ENCODE measurements at regions not wholly inside any gene's neighbourhood (a gene's known extent, or its start where the extent isn't known, plus 50 kb on each side); places are given as distances from the start of the nearest gene placed in this dataset.

DNA sequence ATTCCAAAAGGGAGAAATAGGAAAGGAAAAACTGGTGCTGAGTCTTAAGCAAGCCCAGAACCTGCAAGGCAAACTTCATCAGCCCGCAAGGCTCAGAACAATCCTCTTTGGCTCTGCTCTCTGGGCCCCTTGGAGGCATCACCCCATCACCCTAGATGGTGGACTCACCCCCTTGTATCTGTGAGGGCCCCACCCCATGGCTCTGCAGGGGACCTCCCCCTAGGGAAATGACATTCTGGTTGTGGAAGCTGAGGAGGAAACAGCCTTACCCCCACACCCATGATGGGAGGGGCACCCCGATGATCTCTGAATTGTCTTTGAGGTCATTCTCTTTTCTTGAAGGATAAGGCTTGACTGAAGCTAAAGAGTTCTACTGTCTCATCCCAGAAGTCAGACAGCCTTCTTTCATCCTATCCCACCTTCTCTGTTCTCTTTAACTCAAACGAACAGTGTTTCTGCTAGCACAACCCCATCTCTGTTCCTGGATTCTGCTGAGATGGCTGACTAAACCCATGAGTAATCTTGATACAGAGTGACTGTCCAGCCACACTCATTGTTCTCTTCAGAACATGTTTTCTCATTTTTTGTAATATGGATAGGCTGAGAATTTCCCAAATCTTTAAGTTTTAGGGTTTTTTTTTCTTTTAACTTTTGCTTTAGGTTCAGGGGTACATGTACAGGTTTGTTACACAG lies 492.1 kb upstream of the MYT1L start:
- FAIRE-seq: no peak

DNA sequence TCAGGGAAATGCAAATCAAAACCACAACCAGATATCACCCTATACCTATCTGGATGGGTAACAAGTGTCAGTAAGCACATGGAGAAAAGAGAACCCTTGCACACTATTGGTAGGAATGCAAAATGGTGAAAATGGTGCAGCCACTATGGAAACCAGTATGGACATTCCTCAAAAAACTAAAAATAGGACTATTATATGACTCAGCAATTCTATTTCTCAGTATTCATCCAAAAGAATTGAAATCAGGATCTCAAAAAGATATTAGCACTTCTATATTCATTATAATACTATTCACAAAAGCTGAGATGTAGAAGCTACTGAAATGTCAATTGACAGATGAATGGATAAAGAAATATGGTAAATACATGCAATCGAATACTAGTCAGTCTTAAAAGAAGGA lies 491.1 kb upstream of the MYT1L start:
- no peak for FAIRE-seq

DNA sequence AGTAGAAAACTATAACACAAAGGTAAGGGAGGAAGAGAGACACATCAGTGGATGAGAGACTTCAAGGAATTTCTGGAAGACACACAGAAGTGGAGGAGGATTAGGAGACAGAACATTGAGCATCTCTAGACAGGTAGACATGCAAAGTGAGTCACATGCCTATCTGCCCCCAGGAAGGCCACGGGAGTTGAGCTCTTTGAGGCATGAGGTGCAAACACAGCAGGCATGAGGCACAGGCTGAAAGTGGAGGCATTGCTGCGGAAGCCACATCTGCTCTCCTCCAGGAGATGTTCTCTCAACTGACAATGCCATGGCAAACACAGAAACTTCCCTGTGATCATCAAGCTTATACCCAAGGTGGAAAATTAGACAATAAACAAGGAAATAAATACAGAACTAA lies 481.6 kb upstream of the MYT1L start:
- no peak for FAIRE-seq

DNA sequence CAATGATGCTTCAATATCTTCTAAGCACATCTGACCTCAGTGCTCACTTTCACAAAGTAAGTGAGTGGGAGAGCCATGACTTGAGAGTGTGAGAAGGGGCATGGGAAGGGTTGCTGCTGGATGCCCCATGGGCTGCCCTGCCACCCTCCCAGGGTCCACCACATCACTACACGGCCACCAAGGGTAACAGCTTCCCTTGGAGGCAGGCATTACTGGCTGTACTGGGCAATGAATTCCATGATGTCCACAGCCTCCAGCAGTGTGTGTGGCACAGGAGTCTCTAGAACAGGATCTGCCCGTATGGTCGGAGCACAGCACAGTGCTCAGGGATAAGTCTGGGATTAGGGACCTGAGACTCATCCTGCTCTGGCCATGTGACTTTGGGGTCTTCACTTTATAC lies 481.0 kb upstream of the MYT1L start:
- no peak for FAIRE-seq

DNA sequence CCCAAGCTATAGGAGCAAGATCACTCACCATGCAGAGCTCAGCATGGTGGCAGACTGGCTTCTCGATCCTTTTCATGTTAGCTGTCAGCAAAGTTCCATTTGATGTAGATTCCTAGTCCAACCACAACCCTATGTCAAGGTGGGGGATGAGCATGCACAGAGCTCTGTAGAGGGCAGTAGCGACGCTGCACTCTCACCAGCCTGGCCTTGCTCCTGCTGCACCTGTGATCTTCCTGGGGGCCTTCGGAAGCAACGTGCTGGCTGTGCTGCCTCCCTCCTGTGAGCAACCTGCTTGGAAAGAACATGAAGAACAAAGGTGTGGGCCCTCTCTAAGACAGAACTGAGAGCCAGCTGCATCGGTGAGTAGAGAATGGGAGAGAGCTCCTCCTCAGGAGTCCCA lies 479.4 kb upstream of the MYT1L start:
- FAIRE-seq: no peak

DNA sequence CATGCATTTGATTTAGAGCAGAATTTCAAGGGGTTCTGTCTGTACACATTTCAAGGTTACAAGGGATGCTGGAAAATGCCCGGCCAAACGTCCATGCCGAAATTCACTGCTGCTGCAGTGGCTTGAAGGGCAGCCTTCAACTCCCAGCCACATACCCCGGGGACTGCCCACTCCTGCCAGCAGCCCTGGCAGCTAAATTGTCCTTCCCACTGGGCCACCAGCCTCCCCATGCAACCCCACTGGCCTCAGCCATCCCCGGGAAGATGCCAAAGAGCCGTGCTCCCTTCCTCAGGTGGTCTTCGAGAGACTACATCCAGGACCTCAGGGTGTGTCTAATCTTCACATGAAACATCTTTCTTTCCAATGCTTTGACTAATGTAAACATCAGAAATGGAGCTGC lies 478.7 kb upstream of the MYT1L start:
- no peak for FAIRE-seq

DNA sequence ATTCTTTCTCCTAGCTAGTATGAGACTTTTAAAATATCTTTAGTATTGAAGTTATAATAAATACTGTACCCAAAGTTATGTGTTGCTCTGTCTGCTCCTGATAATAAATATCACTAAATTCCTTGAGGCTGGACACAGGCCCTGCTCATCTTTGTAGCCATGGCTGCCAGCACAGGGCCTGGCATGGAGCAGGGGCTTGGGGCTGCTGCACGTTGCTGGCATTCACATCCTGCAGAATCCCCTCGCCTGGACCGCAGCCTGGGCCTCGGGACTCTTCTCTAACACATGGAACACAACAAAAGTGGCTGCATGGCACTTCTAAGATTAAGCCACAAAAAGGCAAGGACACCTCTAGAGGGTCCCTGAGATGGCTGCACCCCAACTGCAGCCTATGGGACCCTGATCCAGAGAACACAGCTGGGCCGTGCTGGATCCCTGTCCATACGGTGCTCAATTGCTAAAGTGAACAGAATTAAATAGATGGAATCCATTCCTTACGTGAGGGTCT lies 477.5 kb upstream of the MYT1L start:
- no peak for FAIRE-seq

DNA sequence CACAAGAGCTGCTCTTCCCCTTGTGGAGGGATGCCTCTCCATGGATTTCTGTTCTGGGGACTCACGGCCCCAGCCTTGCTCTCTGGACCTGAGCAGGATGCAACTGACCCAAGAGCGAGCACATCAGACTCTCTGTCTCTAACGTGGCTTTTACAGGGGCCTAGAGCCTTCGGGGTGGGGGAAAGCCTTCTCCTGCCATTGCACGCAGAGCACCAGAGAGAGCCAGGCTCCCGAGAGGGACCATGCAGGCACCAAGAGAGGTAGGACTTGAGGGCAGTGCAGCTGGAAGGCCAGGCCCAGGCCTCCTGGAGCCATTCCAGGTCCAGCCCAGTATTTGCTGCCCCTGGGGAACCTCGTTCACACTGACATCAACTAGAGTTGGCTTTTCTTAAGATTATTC lies 475.6 kb upstream of the MYT1L start:
- FAIRE-seq: no peak

DNA sequence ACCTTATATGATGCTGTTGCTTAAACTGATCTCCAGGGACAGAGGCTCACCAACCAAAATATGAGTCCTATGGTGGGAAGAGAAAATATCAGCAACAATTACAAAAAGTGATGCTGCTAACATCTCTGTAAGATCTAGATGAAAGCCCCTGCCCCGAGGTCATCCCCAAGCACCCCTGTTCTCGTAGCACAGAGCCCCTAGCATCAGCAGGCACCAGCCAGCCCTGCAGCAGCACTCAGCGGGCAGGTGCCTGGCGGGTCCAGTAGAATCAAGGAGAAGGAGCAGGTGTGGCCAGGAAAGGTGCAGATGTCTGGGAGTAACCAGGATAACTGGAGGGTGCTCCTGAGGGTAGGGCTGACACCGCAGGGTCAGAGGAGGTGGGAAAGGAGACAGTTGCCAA lies 474.2 kb upstream of the MYT1L start:
- no peak for FAIRE-seq

DNA sequence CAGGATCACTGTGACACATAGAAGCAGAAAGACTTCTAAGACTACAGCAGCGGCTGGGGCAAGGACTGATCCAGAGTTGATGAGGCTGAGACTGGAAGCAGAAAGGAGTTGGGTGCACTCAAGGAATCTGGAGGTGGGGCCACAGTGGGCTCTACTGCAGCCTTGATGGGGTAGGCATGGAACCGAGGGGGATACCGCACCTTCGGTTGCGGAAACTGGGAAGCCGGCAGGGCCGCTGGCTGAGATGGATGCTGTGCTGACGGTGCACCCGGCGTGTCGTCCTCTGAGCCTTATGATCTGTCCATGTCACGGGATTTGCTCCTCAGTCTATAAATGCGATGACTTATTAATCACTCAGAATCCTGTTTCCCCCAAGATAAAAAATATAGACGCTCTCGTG lies 473.5 kb upstream of the MYT1L start:
- no peak for FAIRE-seq

DNA sequence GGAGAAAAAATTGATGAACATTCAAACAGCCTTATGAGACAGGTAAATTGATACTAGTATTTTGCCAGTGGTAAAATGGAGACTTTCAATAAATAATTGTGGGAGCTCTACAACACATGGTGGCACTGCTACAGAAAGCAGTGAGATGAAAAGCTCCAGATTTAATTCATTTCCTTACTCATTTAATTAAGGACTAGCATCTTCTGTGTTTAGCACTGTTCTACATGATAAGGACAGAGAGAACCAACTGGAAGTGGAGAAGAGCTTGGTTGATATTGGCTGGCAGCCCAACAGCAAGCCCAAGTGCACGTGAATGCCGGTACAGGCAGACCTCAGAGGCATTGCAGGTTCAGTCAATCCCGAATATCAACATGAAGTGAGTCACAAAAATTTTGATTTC lies 470.4 kb upstream of the MYT1L start:
- no peak for FAIRE-seq

DNA sequence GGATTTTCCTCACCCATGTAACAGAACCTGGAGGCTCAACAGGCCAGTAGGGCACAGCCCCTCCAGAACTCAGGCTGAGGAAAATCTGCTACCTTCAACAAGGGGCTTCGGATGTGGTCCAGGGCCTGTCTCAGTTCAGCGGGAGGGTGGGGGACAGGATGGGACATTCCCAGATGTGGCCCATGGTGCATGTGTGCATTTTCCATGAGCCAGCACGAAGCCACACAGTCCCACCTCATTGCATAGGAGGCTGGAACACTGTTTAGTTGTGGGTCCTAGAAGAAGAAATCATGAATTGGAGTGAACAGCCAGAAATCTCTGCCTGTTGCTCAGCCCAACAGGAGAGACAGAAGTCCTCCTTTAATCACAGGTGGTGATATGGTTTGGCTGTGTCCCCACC lies 469.6 kb upstream of the MYT1L start:
- FAIRE-seq: no peak

DNA sequence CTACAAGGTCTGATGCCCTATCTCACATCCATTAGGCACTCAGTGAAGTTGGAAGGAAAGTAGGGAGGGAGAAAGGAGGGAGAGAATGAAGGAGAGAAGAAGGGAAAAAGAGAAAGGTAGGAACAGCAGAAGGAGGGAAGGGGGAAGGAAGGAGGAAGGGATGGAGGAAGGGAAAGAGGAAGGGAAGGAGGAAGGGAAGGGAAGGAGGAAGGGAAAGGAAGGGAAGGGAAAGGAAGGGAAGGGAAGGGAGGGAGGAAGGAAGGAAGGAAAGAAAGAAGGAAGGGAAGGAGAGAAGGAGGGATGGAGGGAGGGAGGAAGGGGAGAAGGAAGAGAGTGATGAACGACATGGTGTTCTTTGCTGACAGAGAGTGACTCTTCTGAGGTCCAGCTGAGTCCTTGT lies 468.9 kb upstream of the MYT1L start:
- FAIRE-seq: no peak

DNA sequence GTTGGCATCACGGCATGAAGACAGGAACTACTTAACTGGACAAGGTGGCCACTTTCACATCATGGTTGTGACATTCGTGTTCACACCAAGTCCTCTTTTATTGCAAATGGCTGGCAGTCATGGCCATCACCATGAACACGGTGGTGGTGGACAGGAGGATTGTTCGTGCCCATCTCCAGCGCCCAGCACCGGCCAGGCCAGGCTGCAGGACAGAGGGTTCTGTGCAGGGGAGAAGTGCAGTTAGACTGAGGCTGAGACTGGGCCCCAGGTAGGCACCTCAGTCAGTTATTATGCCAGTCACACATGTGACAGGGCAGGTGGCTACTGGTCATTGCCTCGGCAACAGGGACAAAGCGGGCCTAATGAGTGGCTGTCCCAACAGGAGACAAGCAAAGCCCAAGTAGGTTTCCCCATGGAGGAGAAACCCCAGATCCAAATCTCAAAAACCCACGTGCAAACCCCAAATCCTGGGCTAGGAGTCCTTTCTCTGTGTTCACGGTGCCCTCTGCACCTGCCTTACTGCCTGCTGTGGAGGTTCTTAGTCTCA lies 468.1 kb upstream of the MYT1L start:
- no peak for FAIRE-seq

DNA sequence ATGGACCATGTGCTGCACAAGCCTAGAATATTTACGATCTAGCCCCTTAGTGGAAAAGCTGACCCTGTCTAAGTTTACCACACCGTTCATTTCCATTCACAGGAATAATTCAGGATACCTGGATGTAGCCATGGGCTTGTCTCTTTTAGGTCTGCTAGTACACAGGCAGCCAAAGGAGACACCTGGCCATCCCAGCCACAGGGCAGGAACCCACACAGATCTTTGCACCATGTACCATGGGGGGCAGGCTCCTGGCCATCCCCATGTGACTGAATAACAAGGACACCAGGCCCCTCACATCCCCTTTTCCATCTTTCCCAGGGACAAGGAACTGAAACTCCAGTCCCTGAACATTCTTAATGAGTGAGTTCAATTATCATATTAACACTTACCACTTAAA lies 467.3 kb upstream of the MYT1L start:
- no peak for FAIRE-seq

DNA sequence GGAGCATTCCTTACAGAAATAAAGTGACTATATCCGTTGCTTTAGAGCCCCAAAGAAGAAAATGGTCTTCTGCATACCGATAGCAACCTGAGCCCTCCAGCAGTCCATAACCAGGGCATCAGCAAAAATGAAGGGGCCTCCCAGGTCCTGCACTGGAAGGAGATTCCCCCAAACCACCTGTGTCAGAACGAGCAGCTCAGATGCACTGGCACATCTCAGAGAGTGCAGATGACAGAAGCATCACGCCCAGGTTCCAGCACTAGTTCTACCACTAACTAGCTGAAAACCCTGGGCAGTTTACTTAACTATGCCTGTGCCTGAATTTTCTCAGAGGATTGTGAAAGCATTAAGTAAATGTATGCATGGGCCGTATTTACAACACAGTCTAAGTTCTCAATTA lies 466.7 kb upstream of the MYT1L start:
- no peak for FAIRE-seq

DNA sequence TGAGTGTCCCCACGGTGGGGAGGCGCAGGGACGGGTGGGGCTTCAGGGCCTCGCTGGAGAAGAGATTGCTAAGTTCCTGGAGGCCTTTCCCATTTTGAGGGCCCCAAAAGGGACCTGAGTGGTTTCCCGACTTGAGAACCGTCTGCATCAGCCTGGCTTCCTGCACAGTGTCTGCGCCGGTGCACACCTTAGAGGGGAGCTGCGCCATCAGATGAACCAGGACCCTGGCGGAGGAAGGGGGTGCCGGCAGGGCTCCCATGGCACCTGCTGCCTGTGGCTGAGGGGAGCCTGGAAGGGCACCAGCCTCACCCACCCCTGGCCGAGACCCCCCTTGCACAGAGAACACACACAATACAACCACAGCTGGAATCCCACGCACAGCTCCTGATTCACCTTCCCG lies 465.1 kb upstream of the MYT1L start:
- no peak for FAIRE-seq

DNA sequence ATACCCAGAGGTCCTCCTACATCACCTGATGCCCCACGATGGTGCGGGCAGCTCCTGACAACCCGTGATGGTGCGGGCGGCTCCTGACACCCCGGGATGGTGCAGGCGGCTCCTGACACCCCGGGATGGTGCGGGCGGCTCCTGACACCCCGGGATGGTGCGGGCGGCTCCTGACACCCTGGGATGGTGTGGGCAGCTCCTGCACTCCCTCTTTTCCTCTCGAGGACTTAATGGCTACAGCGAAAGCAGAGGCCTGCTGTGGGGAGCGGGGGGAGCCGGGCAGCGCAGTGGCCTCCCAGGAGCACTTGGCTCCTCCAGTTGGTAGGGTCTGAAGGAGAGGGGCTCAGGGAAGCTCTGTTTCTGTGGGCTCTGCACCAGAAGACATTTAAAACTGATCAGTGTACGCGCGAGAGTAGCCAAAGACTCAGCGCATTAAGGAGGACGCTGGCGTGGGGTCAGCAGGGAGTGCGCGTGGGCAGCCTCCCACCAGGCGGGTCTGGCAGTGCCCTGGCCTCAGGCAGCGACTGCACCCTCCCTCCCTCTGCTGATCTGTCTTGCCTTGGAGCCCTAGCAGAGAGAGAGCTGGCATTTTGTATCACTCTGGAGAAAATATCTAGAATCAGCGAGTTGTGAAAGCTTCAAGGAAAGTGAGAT lies 464.5 kb upstream of the MYT1L start:
- FAIRE-seq: no peak

DNA sequence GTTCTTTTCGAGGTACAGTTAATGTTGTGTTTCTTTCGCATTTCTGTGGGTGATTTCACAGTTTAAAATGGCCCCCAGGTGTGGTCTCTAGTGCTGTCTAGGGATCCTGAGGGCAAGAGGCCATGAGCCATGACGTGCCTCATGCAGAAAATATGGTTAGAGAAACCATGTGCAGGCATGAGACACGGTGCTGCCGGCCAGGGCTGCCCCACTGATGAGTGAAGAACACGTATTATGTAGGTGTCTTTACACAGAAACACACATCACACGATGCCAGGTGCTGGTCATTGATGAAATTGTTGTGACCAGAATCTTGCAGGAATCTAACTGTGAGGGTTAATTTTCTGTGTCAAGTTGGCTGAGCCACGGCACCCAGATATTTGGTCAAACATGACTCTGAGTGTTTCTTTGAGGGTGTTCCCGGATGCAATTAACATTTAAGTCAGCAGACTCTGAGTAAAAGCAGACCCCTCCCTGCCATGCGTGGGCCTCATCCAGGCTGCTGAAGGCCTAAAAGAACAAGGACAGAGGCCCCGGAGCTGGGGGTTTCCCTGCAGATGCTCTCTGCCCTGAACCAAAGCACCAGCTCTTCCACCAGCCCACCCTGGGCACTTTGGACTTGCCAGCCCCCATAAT lies 463.0 kb upstream of the MYT1L start:
- FAIRE-seq: no peak

DNA sequence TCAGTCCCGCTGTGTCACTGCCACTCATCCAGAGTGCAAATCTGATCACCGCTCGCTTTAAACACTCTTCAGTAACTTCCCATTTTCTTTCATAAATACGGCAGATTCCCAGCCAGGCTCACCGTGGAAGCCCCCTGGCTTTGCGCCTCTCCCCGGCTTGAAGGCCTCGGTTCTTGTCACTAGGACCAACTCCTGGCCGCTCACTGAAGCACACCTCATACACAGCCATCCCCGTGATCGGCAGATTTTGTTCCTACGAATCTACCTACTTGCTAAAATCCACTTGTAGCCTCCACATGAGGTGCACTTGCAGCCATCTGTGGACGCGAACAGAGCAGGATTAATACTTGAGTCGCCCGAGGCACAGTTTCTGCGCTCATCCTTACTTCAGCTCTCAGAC lies 462.4 kb upstream of the MYT1L start:
- no peak for FAIRE-seq

DNA sequence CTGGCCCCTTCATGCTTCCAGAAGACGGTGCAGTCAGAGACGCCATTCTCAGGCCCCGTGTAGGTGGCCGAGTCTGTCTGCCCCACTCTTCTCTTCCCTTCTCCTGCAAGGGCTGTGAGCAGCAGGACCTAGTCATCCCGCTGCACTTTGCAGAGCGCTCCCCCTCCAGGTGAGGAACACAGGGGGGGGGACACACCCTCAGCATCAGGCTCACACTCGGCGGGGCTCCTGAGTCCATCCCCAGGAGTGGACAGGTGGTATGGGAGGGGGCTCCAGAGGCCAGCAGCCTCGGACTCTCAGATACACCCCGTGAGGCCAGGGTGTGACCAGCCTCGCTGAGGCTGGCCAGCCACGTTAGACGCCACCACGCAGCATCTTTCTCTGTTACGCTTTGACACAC lies 460.5 kb upstream of the MYT1L start:
- FAIRE-seq: no peak

DNA sequence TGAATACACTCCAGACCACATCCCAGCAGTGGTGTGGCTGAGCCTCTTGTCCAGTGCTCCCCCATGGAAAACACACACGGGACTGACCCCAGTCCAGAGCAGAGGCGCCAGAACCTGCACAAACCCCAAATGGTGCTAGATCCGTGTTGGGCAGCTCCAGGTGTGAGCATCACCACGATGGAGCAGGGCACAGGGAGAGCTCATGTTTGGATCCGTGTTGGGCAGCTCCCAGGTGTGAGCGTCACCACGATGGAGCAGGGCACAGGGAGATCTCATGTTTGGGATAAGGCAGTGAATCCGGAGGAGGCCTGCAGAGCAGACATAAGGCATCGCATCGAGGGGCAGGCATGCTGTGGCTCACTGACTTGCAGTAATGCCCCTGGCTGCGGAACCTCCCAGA lies 460.0 kb upstream of the MYT1L start:
- no peak for FAIRE-seq

DNA sequence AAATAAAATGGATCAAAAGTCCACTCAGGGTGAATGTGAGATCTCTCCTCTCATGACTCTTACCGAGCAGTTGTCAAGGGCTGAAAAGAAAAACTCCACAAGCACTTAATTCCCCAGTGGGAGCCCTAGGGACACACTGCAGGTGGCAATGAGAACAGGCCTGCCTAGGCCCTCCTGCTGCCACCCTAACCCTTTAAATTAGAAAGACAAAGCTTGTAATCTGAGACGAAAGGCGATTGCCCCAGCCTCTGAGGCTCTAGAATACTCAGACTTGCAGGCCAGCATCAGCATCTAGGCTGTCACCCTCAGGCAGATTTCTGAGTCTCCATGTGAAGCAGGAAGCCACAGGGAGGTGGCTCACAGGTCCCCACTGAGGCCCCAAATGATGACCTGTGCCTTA lies 457.0 kb upstream of the MYT1L start:
- FAIRE-seq: no peak

DNA sequence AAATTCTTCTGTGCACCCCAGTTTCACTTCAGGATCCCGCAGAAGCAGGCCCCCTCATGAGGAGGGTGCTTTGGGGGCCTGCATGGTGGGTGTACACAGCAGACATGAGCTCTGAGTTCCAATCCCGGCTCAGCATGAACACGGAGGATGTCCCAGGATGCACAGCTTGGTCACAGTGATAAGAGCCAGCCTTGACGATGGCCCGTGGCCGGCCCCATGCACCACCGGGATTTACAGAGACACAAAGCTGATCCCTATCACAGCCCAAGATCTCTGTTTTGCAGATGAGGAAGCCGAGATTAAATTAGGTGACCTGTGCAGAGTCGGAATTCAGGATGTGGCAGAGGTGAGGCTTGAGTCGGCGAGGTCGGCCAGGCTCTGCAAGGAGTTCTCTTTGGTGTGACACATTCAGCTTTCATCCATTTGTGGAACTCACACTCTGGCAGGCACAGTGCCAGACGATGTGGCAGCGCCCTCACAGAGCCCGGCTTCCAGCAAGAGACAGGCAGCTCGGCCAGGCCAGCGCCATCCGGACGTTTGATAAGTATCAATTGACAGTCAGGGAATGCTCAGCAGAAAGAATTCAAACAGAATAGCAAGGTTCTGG lies 456.3 kb upstream of the MYT1L start:
- FAIRE-seq: no peak
